ENCODE measurements at regions not wholly inside any gene's neighbourhood (a gene's known extent, or its start where the extent isn't known, plus 50 kb on each side); places are given as distances from the start of the nearest gene placed in this dataset.

DNA sequence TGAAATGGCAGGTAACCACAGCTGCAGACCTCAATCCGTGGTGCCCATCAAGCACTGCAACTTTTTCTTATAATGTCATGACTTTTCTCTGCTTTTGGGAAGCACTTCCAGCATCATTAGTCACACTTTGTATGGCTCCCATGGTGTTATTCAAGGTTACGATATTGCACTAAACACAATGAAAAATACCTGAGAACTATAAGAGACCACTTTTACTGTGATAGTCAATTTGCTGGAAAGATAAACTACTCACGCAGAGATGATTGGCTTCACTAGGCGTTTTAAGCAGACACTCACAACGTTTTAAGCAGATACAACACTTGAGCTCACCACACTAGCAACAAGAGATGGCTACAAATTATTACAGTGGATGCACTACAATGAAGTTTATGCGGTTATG, 103.2 kb upstream of the CHRM3 start:
- intact Hi-C loops (cut with micrococcal nuclease; ENCODE audit: unreplicated experiment), result no loop called here
- Mint-ChIP-seq H3K27ac (ENCODE audit: unreplicated experiment) (no peak overlapping the region), H3K4me1 (ENCODE audit: low read depth, unreplicated experiment) (no peaks in the 10 kb centered on the region), H3K4me3 (ENCODE audit: unreplicated experiment) (no peak overlapping the region), H3K36me3 (ENCODE audit: insufficient read depth, unreplicated experiment) (no peaks in the 10 kb centered on the region), H3K27me3 (ENCODE audit: insufficient read depth, unreplicated experiment) (no peaks in the 10 kb centered on the region), H3K9me3 (ENCODE audit: unreplicated experiment) (no peaks in the 10 kb centered on the region)
- CTCF ChIA-PET, result no interaction called here
- TF ChIP-seq, protein P1, sequence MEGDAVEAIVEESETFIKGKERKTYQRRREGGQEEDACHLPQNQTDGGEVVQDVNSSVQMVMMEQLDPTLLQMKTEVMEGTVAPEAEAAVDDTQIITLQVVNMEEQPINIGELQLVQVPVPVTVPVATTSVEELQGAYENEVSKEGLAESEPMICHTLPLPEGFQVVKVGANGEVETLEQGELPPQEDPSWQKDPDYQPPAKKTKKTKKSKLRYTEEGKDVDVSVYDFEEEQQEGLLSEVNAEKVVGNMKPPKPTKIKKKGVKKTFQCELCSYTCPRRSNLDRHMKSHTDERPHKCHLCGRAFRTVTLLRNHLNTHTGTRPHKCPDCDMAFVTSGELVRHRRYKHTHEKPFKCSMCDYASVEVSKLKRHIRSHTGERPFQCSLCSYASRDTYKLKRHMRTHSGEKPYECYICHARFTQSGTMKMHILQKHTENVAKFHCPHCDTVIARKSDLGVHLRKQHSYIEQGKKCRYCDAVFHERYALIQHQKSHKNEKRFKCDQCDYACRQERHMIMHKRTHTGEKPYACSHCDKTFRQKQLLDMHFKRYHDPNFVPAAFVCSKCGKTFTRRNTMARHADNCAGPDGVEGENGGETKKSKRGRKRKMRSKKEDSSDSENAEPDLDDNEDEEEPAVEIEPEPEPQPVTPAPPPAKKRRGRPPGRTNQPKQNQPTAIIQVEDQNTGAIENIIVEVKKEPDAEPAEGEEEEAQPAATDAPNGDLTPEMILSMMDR (IDR thresholded peaks at IDR 0.05; ENCODE audit: insufficient read depth in 1 of 2, low read depth in 1 of 2, low read length in 1 of 2, severe bottlenecking in 1 of 2, unreplicated experiment in 1 of 2), result no peak
- no peaks in the 10 kb centered on the region for H3K27me3 ChIP-seq (replicated peaks; ENCODE audit: control insufficient read depth, insufficient read depth, low read length)
- no peak for DNase-seq
- no peaks in the 10 kb centered on the region for H3K9me3 ChIP-seq
- H3K4me1 ChIP-seq, result no peaks in the 10 kb centered on the region
- no peaks in the 10 kb centered on the region for H3K36me3 ChIP-seq (ENCODE audit: control insufficient read depth, insufficient read depth, low read length)
- POLR2A ChIA-PET, result no interaction called here
- no peak overlapping the region for H3K4me3 ChIP-seq (ENCODE audit: low read depth, low read length)
- BruUV-seq (replicated peaks), result no TSS peak

DNA sequence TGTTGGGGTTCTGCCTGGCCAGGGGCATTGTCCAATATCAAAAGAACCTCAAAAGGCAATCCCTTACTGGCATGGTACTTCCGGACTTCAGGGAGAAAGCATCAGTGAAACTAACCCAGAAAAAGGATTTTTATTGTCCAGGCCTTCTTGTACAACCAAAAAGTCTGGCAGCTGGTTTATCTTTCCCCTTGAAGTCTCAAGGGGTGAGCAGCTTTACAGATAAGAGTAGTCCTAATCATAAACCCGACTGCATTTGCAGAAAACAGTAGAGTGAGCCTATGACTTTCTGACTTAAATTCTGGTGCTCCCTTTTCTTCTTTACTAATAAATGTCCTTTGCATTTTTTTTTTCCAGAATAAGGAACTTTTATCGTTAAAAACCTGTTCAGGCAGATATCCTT, 104.0 kb upstream of the CHRM3 start:
- Histone ChIP-seq H3K9me3 (no peaks in the 10 kb centered on the region), H3K27me3 (replicated peaks; ENCODE audit: control insufficient read depth, insufficient read depth, low read length) (no peaks in the 10 kb centered on the region), H3K36me3 (ENCODE audit: control insufficient read depth, insufficient read depth, low read length) (no peaks in the 10 kb centered on the region), H3K4me1 (no peaks in the 10 kb centered on the region), H3K4me3 (ENCODE audit: low read depth, low read length) (no peak overlapping the region)
- Mint-ChIP-seq H3K36me3 (ENCODE audit: insufficient read depth, unreplicated experiment) (no peaks in the 10 kb centered on the region), H3K27me3 (ENCODE audit: insufficient read depth, unreplicated experiment) (no peaks in the 10 kb centered on the region), H3K4me3 (ENCODE audit: unreplicated experiment) (no peak overlapping the region), H3K27ac (ENCODE audit: unreplicated experiment) (no peak overlapping the region), H3K4me1 (ENCODE audit: low read depth, unreplicated experiment) (no peaks in the 10 kb centered on the region), H3K9me3 (ENCODE audit: unreplicated experiment) (no peaks in the 10 kb centered on the region)
- BruUV-seq (replicated peaks), result no TSS peak
- TF ChIP-seq, protein P1 (IDR thresholded peaks at IDR 0.05; ENCODE audit: insufficient read depth in 1 of 2, low read depth in 1 of 2, low read length in 1 of 2, severe bottlenecking in 1 of 2, unreplicated experiment in 1 of 2), result no peak
- DNase-seq, result no peak
- intact Hi-C loops (cut with micrococcal nuclease; ENCODE audit: unreplicated experiment), result no loop called here
- POLR2A ChIA-PET, result no interaction called here
- CTCF ChIA-PET, result no interaction called here

DNA sequence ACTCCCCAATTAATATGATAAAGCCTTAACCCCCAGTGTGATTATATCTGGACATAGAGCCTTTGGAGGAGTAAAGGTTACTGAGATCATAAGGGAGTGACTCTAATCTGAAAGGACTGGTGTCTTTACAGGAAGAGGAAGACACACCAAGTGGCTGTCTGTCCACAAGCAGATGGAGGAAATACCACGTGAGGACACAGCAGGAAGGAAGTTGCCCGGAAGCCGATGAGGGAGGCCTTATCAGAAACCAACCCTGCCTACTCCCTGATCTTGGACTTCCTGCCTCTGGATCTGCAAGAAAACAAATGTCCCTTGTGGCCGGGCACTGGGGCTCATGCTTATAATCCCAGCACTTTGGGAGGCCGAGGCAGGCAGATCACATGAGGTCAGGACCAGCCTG, 110.3 kb upstream of the CHRM3 start:
- no peak for DNase-seq
- intact Hi-C loops (cut with micrococcal nuclease; ENCODE audit: unreplicated experiment), result no loop called here
- ChIA-PET POLR2A (no interaction called here), CTCF (no interaction called here)
- no peaks in the 10 kb centered on the region for H3K9me3 ChIP-seq
- no TSS peak for BruUV-seq (replicated peaks)
- H3K4me3 ChIP-seq (ENCODE audit: low read depth, low read length), result no peak overlapping the region
- H3K27me3 ChIP-seq (replicated peaks; ENCODE audit: control insufficient read depth, insufficient read depth, low read length), result no peaks in the 10 kb centered on the region
- Mint-ChIP-seq H3K4me3 (ENCODE audit: unreplicated experiment) (no peak overlapping the region), H3K27ac (ENCODE audit: unreplicated experiment) (no peak overlapping the region), H3K27me3 (ENCODE audit: insufficient read depth, unreplicated experiment) (peaks cover 3% of the 10 kb centered on the region), H3K36me3 (ENCODE audit: insufficient read depth, unreplicated experiment) (no peaks in the 10 kb centered on the region), H3K4me1 (ENCODE audit: low read depth, unreplicated experiment) (no peaks in the 10 kb centered on the region), H3K9me3 (ENCODE audit: unreplicated experiment) (peaks cover 9% of the 10 kb centered on the region)
- TF ChIP-seq, protein P1 (IDR thresholded peaks at IDR 0.05; ENCODE audit: insufficient read depth in 1 of 2, low read depth in 1 of 2, low read length in 1 of 2, severe bottlenecking in 1 of 2, unreplicated experiment in 1 of 2), result no peak
- no peaks in the 10 kb centered on the region for H3K36me3 ChIP-seq (ENCODE audit: control insufficient read depth, insufficient read depth, low read length)
- H3K4me1 ChIP-seq, result no peaks in the 10 kb centered on the region

All from Caco-2 (cell line).